ENCODE measurements at regions not wholly inside any gene's neighbourhood (a gene's known extent, or its start where the extent isn't known, plus 50 kb on each side); places are given as distances from the start of the nearest gene placed in this dataset.
A peak's percentile ranks its signal among the peaks of the same experiment; 100 is the strongest.

DNA sequence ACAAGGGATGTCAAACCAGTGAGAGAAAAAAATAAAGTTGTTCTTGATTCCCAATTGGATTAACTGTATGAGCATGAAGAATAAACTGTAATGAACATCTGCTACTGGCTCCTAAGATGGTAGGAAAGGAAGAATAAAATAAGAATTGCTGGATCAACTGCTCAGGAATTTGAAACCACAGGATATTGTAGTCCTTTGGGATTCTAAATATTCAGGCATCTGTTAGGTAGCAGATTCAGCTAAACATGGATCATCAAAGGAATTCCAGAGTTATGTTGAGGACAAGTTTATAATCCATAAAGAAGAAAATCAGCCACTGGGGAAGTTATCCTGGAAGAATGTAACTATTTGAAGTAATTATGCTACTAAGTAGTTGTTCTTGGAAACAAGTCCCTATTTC lies 65.8 kb downstream of the ISL1 start:
- DNase-seq = no peak

DNA sequence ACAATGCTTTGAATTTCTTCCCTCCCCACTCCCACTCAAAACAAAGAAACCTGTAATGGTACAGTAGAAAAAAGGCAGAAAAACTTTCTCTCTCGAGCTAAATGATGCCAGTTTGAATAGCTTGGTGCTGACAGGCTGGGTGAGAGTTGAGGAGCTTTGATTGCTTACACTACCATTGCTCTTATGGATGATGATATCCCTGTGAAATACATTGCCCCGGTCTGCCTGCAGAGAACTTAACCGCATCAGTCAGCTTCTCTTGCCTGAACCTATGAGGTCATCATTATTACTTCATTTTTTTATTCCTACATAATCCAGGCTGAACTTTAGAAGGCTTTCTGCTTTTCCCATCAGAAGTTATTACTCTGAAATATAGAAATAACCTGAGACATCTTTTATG lies 69.3 kb downstream of the ISL1 start:
- no peak for DNase-seq

DNA sequence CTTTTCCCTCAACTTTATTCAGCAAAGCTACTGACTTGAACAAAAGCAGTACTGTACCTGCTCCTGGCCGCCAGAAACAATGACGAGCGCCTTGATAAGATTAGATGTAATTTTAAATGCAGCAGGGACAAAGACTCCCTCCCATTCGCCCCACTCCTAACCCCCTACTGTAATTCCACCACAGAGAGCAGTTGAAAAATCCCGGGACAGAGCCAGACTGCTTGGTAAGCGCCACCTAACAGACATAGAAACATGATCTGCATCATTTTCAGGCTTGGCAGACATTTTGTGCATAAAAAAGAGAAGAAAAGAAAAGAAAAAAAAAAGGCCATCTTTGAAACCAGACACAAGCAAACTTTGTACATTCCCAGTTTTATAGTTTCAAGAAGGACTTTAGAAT lies 81.9 kb downstream of the ISL1 start:
- DNase-seq = peak; percentile 21

DNA sequence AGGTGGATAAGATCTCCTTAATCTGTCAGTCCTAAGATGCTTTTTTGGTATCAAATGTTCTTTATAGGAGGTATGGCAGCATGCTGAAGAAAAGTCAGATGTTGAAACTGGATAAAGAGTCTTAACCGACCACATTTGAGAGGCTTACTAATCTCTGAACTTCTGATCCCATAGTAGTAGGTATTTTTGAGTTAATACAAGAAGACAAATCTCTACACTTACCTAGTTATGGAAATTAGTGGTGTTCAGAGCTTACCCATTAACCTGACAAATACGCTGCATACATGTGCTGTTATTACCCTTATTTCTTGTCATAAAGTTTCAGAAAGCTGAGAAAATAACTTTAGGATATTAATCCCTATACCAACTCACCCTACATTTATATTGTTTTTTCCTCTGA lies 83.0 kb downstream of the ISL1 start:
- peak; percentile 4 for DNase-seq

DNA sequence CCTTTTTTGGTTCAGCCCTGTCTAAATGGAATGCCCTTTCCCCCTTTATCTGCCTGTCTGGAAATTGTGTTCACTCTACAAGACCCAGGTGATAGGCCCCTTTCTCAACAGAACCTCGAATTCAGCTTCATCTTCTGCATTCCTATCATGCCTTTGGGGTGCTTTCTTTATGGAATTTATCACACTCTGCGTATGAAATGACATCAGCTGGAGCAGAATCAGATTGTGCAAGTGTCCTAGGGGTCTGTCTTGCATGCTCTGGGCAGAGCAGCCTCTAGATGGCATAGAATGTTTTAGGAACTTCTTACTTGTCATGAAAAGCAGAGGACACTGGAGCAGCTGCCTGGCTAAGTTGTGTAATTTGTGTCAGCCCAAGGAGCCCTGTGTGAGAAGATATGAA lies 84.9 kb downstream of the ISL1 start:
- no peak for DNase-seq

DNA sequence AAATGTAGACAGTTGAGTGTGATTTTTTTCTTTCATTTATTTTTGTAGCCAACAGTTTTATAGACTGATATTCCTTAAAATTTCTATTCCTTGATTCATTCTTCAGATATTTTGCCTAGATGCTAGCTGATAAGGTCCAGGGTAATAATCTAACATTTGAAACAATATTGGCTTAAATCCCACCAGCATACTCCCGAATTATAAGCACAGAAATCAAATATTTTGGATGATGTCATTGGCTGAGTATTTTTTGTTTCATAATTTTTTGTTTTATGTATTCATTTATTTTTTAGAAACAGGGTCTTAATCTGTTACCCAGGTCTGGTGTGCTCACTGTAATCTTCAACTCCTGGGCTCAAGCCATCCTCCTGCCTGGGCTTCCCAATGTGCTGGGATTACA lies 88.4 kb downstream of the ISL1 start:
- DNase-seq = no peak

DNA sequence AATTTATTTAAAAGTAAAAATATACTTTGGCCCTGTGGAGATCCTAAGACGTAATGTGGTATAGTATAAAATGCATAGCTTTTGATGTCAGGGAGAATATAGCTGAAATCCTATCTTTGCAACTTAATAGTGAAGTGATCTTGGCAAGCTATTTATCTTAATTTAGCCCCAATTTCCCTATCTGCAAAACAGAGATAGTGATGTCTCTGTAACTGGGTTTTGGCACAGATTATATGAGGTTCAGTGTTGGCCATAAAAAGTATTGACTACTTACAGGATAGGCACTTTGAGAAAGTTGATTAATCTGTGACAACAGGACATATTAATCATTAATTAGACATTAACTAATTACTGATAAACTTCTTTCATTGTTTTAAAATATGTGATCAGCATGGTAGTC lies 89.2 kb downstream of the ISL1 start:
- no peak for DNase-seq

DNA sequence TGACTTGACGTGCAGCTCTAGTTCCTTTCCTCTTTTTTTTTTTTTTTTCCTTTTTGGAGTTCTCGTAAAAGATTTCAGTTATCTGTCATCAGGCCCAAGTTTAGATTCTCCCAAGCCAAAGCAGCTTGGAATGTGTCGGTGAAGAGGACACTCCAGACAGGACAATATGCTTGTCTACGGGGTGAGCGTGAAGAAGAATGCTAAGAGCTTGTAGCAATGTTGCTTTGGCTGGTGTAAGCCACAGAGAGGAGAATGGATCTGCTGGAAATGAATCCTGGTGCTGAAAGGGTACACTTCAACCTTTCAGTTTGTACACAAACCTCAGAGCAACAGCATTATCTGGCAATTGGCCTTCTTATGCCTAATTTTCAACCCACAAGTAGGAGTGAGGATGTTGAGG lies 92.4 kb downstream of the ISL1 start:
- DNase-seq = no peak

DNA sequence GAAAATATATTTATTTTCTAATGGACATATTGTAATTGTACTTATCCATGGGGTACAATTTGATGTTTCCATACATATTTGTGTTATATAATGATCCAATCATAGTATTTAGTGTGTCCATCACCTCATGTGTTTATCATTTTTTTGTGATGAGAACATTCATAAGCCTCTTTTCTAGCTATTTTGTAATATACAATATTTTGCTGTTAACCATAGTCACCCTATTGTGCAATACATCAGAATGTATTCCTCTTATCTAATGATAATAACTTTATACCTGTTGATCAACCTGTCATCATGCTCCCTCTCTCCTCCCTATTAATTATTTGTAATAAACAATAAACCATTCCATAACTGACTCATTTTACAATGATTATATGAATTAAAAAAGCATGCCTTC lies 93.2 kb downstream of the ISL1 start:
- no peak for DNase-seq

DNA sequence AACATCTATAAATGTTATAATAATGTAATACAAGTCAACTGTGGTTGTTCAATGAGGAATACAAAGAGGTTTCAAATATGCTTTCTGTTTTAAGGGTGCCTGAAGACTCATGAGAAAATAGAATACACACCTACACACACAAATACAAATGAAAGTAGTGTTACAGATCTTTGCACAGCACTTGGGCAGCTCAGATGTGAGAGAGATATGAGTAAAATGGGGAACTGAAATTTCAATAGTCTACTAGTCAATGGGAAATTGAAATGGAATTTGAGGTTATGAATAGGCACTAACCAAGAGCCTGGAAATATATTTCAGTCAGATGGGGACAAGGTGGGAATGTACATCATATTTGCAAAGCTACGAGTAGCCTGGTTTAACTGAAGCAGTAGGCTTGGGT lies 96.6 kb downstream of the ISL1 start:
- DNase-seq = no peak

DNA sequence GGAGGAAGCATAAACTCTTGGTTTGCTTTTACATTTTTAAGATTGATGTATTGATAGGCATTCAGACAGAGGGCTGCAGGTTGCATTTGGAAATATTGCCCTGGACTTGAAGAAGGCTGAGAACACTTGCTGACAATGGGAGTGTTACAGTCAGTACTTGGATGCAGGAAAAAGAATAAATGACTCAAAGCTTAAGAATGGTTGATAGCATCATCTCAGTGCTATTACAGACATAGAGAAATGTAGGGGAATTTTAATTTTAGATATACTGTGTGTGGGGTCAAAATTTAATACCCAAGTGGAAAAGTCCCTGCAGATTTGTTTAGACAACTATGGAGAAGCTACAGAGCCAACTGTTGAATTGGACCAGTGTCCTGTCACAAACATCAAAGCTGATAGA lies 101.1 kb downstream of the ISL1 start:
- no peak for DNase-seq

DNA sequence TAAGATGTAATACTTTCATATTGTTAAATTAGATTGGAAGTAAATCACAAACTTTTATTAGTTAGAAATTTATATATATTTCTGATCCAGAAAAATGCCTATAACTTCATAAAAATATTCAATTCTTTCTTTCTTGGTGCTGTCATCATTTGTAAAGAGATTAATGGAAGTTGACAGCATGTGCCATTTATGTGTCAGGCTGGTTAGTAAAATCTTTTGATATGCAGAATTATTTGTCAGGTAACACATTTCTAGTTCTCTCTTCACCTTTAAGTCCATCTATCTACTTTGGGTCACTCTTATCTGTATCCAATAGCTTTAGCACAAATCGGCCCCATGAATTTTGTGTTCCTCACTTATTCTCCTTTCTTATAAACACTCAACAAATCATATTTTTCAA lies 102.9 kb downstream of the ISL1 start:
- DNase-seq = no peak

DNA sequence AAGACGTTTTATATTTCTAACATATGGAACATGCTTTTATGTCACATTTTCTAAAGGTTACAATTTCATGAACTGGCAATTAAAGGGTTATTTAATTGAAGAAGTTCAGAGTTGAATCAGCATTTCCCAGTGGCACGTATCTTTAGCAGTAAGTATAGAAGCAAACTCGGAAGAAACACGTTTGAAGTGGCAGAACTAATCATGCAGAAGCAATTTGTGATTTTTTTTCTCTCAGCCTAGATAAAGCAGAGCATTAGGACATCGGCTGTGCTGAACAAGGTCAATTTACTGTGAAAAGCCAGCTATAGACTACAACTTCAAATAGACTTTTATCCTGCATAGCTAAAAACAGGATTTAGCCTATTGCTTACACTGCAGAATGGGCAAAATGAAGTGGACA lies 104.7 kb downstream of the ISL1 start:
- DNase-seq = no peak

DNA sequence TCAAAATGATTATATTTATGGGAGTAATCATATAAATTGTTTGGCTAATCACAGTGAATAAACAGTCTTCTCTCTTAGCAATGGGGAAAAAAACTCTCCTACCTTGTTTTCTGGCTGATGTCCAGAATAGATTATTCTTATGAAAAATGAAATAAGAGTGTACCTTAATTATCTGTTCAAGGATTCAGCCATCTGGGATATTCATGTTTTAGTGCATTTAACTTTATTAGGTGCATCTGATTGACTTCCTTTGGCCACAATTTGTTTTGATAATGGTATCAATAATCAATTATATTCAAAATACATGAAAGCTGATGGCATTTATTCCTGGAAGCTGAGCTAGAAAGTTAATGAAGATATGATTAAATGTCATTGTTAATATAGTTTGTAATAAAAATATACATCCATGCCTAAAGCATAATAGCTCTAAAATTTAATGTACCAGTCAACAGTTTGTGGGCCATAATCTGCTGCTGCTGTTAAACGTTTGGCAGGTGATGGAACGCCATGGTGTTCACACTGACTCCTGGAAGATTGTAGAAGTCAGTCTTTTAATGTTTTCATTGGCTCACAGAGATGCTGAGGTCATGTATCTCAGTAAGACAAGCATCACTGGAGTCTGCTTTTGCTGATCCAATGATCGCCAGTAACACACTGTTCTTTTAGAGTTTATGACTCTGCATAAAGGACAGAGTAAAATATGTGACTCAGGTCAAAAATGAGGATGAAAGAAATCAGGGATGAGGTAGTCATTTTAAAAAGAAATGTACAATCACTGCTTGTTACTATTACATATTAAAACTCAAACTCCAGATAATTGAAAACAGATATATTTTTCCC lies 105.8 kb downstream of the ISL1 start:
- no peak for DNase-seq

DNA sequence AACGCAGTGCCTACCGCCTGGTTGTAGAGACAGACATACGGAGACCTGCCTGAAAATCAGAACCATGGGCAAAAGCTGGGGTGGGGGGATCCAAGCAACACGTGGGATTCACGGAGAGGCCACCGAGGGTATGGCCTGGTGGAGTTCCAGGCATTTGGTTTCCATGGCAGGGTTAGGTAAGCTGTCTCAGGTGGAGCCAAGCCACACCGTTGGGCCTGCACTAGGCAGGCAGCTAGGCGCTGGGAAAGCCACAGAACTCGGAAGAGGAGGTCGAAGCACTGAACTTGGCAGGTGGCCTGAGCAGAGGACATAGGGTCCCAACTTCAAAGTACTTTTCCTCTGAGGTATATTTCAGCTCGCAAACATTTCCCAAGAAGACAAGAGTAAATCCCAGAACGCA lies 111.6 kb downstream of the ISL1 start:
- DNase-seq = no peak

DNA sequence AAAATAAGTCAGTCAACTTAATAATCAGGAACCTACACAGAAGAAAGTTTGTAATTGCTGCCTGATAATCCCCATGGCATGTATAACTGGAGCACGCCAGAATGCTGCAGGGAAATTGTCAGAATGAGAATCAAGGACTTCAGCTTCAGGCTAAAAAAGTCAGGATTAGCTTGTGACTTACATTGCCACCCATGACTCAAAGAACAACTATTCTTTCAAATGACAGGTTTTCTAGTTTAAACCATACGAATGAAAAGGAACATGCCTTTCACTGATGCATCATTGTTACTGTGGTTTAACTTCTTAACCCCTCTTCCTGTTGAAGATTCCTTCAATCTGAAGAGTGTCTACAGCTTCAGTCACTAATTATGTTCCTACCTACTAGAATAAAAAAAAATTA lies 112.4 kb downstream of the ISL1 start:
- no peak for DNase-seq

DNA sequence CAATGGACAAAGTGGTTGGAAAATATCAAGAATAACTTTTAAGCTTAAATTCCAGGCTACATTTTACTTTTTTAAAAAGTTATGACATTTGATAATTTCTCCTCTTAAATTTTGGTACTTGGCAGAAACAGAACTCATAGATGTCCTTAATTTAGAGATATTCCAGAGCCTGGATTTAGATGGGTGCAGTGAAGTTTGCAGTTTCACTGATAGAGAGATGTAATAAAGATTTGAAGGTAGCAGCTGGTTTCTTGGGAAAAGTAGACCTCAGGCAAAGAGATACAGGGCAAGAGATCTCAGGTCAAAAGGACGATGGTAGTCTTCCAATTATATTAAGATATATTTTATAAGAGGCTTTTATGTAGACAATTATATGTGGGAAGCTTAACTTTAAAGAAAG lies 134.6 kb downstream of the ISL1 start:
- no peak for DNase-seq

DNA sequence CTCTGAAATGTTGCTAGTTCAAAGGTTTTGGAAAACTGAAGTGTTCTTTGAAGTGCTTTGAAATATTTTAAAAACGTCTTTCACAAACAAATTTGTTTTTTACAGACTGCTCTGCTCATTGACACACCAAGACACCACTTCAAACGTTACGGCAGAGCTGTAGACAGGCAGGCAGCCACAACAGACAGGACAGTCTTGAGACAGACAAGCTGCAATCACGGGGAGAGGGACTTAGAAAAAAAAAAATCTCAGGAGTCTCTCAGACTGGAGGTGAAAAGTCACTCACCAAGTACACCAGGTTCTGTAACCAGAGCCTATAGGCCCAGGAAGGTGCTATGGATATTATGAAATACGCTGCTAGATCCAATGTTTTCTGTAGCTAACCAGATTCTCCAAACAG lies 135.4 kb downstream of the ISL1 start:
- no peak for DNase-seq

DNA sequence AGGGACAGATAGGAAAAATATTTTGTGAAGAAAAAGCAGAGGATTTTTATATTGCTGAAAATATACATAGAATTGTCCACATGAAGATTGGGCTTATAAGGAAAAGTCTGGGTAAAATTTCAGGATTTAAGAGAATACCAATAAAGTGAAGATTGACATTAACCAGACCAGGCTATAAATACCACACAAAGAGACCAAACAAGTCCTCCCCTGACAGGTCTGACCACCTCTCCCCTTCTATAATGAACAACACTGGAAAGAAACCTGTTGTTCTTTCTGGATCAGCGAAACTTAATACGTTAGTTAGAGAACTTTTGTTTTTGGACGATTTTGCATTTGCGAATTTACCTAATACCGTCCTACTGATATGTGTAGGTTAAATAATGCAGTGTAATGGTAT lies 138.3 kb downstream of the ISL1 start:
- no peak for DNase-seq

DNA sequence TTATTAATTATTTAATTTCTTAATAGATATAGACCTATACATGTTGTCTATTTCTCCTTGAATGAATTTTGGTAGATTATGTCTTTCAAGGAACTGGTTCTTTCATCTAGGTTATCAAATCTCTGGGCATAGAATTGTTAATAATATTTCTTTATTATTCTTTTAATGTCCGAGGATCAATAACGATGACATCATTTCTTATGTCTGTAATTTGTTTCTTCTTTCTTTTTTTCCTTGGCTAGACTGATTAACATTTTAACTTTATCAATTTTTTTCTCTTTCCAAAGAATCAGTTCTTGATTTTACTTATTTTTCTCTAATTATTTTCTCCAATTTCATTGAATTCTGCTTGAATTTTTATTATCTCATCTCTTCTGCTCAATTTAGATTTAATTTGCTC lies 156.0 kb downstream of the ISL1 start:
- no peak for DNase-seq

DNA sequence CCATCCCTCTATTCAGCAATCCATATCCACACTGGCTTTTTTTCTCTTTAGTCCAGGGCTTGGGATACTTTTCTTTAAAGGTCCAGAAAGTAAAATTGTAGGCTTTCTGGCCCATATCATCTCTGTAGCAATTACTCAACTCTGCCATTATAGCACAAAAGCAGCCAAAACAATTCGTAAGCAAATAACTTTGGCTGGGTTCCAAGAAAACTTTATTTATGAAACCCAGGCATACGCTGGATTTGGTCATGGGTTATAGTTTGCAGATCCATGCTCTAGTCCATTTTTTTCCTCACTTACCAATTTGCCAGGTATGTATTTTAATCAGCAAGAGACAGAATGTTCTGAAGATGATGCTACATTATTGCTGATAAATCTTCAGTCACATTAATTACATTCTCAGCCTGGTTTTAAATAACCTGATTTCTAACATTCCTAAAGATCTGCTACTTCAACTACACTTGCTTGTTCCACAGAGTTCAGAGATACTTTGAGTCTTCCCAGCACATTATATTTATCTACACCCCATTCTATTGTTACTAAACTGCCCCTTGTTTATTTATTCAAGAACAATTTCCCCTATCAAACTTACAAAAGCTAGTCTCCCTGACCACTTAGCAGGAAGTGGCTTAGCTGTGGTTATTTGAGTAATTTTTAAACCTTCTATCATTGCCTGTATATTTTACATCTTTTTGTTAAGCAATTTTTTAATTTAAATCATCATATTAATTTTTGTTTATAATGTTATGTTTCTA lies 161.0 kb downstream of the ISL1 start:
- DNase-seq = no peak

DNA sequence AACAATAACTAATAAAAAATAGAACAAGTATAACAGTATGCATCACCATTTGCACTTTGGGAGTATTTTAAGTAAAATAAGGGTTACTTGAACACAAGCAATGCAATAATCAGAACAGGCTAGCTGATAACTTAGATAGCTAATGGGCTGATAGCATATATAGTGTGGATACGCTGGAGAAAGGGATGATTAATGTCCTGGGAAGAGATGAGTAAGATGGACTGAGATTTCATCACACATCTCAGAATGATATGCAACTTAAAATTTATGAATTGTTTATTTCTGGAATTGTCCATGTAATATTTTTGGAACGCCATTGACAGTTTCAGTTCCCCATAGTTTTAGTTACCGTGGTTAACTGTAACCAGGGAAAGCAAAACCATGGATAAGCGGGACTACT lies 173.6 kb downstream of the ISL1 start:
- no peak for DNase-seq

DNA sequence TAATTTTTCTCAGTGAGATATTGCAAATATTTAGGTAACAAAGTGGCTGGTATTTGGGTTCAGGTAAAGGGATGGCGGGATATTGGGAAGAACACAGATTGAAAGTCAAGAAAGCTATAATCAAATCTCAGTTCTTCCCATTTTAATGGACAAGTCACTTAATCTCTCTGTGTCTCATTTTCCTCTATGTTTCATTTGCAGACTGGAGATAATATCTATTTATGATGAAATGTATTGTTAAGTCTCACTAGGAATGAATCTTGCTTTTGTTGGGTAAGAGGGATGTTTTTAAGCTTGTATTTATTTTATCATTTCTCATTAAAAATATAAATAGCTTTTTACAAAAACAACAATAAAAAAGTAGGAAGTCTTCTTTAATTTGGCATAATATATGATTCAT lies 175.4 kb downstream of the ISL1 start:
- no peak for DNase-seq

DNA sequence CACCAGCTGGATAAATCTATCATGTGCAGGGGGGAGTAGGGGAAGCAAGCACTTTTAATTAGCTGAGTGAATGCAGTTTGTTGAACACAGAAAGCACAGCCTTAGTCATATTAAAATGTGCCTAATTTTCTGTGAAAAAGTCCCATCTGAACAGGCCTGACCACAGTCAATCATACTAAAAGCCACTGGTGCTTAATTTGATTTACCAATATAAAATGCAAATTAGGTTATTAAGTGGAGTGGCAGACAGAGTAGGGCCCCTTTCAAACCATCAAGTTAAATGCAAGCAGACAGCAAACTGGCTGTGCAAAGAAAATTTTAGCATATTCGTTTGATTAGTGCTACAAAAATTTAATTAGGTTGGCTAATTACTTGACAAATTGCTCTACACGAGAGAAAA lies 176.1 kb downstream of the ISL1 start:
- peak; percentile 12 for DNase-seq
